ENCODE measurements at regions not wholly inside any gene's neighbourhood (a gene's known extent, or its start where the extent isn't known, plus 50 kb on each side); places are given as distances from the start of the nearest gene placed in this dataset.

DNA sequence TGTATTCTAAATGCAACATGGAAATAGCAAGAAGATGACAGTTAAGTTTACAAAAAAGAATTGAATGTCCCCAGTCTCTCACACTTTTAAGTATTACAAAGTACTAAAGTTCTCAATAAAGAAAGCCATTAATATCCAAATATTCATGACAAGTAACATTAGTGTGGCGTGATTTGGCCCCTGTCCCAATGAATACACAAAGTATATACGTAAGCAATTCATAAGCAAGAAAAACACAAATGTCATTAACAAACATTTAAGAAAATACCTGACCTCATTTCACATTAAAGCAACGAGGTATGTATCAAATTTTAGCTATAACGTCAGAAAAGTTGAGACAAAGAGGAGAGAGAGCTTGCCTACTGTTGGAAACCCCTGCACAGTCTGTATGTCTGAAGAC, 241.9 kb upstream of the IRS2 start:
- no peaks in the 10 kb centered on the region for H3K9me3 ChIP-seq (replicated peaks in 1 of 2; ENCODE audit: control insufficient read depth in 2 of 2, insufficient read depth in 1 of 2, low read depth in 1 of 2, low read length in 2 of 2)
- H2AK5ac ChIP-seq (ENCODE audit: low read depth, low read length): no peak overlapping the region
- peaks cover 0 to 8% (median 0%) of the 10 kb centered on the region in 3 experiments for H3K27me3 ChIP-seq (ENCODE audit: control insufficient read depth in 3 of 3, insufficient read depth in 3 of 3, low read depth in 1 of 3, low read length in 3 of 3)
- H2BK5ac ChIP-seq (ENCODE audit: low read length): no peak overlapping the region
- H3K14ac ChIP-seq (ENCODE audit: low read length): no peak overlapping the region
- no peak overlapping the region for H2AFZ ChIP-seq (ENCODE audit: low read length)
- H3K4ac ChIP-seq (ENCODE audit: low read length): no peak overlapping the region
- H3K4me3 ChIP-seq (ENCODE audit: low read length in 2 of 2): no peak overlapping the region
- H3K36me3 ChIP-seq (replicated peaks in 1 of 2; ENCODE audit: control insufficient read depth in 2 of 2, insufficient read depth in 2 of 2, low read length in 2 of 2): no peaks in the 10 kb centered on the region
- H4K91ac ChIP-seq (ENCODE audit: low read depth, low read length, poor library complexity): no peak overlapping the region
- WGBS, 2 donors (ENCODE audit: extremely low coverage in 2 of 2, insufficient read length in 2 of 2, insufficient replicate concordance in 1 of 2): no CpG with 5 or more reads among the region's 4 CpGs
- no peak overlapping the region for H4K8ac ChIP-seq (ENCODE audit: low read depth, low read length)
- H3K9ac ChIP-seq (ENCODE audit: low read depth, low read length, poor library complexity): no peak overlapping the region
- H2BK120ac ChIP-seq (ENCODE audit: low read depth, low read length): no peak overlapping the region
- H3K4me1 ChIP-seq (ENCODE audit: control insufficient read depth in 2 of 2, insufficient read depth in 1 of 2, low read depth in 1 of 2, low read length in 2 of 2): peaks cover 0 to 3% of the 10 kb centered on the region in 2 donors
- H2BK15ac ChIP-seq (ENCODE audit: low read length): no peak overlapping the region
- H3K23ac ChIP-seq (ENCODE audit: low read depth, low read length, poor library complexity): no peak overlapping the region
- H3K27ac ChIP-seq (replicated peaks; ENCODE audit: low read length): no peak overlapping the region
- no peak for DNase-seq (ENCODE audit: low spot score)
- no peaks in the 10 kb centered on the region for H3K79me1 ChIP-seq (ENCODE audit: low read depth, low read length)
- no peak overlapping the region for H2BK12ac ChIP-seq (ENCODE audit: low read length)
- no peak overlapping the region for H3K18ac ChIP-seq (ENCODE audit: low read length)
- H3K4me2 ChIP-seq (ENCODE audit: insufficient read depth, low read length, poor library complexity, severe bottlenecking): no peak overlapping the region

DNA sequence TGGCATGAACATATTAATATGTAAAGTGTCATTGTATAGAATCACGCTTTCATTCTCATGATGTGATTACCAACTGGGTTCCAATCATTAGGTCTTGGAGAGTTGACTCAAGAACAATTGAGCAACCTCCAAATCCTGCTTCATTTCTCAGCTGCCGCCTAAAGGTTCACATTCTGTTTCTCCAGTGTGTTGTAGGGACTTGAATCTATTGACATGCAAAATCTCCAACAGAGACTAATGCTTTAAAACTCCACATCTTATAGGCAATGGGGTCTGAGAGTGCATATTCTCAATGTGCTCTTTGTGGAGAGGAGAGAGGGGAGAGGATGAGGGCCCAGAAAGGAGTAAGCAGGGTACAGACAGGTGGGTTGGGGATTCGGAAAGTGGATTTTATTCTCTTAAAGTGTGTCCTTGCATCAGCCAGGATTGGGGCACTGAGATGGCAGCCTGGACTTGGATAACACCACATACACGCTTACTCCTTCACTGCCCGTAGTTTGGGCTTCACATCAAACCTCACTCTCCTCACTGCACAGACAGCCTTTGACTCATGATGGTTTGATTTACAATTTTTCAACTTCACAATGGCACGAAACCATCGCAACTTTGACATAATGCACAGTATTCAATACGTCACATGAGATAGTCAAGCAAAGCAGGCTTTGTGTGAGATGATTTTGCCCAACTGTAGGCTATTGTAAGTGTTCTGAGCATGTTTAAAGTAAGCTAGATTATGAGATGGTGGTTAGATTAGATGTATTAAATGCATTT, 241.3 kb upstream of the IRS2 start:
- no peak overlapping the region for H2BK15ac ChIP-seq (ENCODE audit: low read length)
- H2BK12ac ChIP-seq (ENCODE audit: low read length): no peak overlapping the region
- no peak overlapping the region for H3K4me2 ChIP-seq (ENCODE audit: insufficient read depth, low read length, poor library complexity, severe bottlenecking)
- no peaks in the 10 kb centered on the region for H3K9me3 ChIP-seq (replicated peaks in 1 of 2; ENCODE audit: control insufficient read depth in 2 of 2, insufficient read depth in 1 of 2, low read depth in 1 of 2, low read length in 2 of 2)
- H3K79me1 ChIP-seq (ENCODE audit: low read depth, low read length): no peaks in the 10 kb centered on the region
- H3K27ac ChIP-seq (replicated peaks; ENCODE audit: low read length): no peak overlapping the region
- no peak overlapping the region for H3K14ac ChIP-seq (ENCODE audit: low read length)
- H3K9ac ChIP-seq (ENCODE audit: low read depth, low read length, poor library complexity): no peak overlapping the region
- no peak overlapping the region for H3K4me3 ChIP-seq (ENCODE audit: low read length in 2 of 2)
- H3K27me3 ChIP-seq (ENCODE audit: control insufficient read depth in 3 of 3, insufficient read depth in 3 of 3, low read depth in 1 of 3, low read length in 3 of 3): peaks cover 0 to 3% (median 0%) of the 10 kb centered on the region in 3 experiments
- peaks cover 0 to 3% of the 10 kb centered on the region in 2 donors for H3K4me1 ChIP-seq (ENCODE audit: control insufficient read depth in 2 of 2, insufficient read depth in 1 of 2, low read depth in 1 of 2, low read length in 2 of 2)
- no peak overlapping the region for H2AFZ ChIP-seq (ENCODE audit: low read length)
- H2AK5ac ChIP-seq (ENCODE audit: low read depth, low read length): no peak overlapping the region
- no peaks in the 10 kb centered on the region for H3K36me3 ChIP-seq (replicated peaks in 1 of 2; ENCODE audit: control insufficient read depth in 2 of 2, insufficient read depth in 2 of 2, low read length in 2 of 2)
- H3K4ac ChIP-seq (ENCODE audit: low read length): no peak overlapping the region
- H3K23ac ChIP-seq (ENCODE audit: low read depth, low read length, poor library complexity): no peak overlapping the region
- DNase-seq (ENCODE audit: low spot score): no peak
- no peak overlapping the region for H3K18ac ChIP-seq (ENCODE audit: low read length)
- no CpG with 5 or more reads among the region's 8 CpGs for WGBS, 2 donors (ENCODE audit: extremely low coverage in 2 of 2, insufficient read length in 2 of 2, insufficient replicate concordance in 1 of 2)
- H4K91ac ChIP-seq (ENCODE audit: low read depth, low read length, poor library complexity): no peak overlapping the region
- no peak overlapping the region for H2BK120ac ChIP-seq (ENCODE audit: low read depth, low read length)
- no peak overlapping the region for H2BK5ac ChIP-seq (ENCODE audit: low read length)
- H4K8ac ChIP-seq (ENCODE audit: low read depth, low read length): no peak overlapping the region

DNA sequence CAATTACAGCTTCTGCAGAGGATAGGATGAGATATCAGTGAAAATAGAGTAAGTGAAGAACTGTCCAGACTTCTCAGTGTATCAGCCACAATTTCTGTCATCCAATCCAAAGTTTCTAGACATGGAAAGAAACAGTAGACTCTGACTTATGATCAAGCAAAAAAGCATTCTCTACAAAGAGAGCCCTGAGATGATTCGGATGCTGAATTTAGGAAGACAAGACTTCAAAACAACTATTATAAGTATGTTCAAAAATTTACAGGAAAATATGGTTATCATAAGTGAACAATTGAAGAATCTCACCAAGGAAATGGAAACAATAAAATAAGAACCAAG, 238.2 kb upstream of the IRS2 start:
- no peak overlapping the region for H3K9ac ChIP-seq (ENCODE audit: low read depth, low read length, poor library complexity)
- H2AK5ac ChIP-seq (ENCODE audit: low read depth, low read length): no peak overlapping the region
- H3K23ac ChIP-seq (ENCODE audit: low read depth, low read length, poor library complexity): no peak overlapping the region
- H3K27me3 ChIP-seq (ENCODE audit: control insufficient read depth in 3 of 3, insufficient read depth in 3 of 3, low read depth in 1 of 3, low read length in 3 of 3): peaks cover 0 to 3% (median 0%) of the 10 kb centered on the region in 3 experiments
- peaks cover 0 to 3% of the 10 kb centered on the region in 2 donors for H3K4me1 ChIP-seq (ENCODE audit: control insufficient read depth in 2 of 2, insufficient read depth in 1 of 2, low read depth in 1 of 2, low read length in 2 of 2)
- no peak overlapping the region for H2BK120ac ChIP-seq (ENCODE audit: low read depth, low read length)
- H4K91ac ChIP-seq (ENCODE audit: low read depth, low read length, poor library complexity): no peak overlapping the region
- no peak overlapping the region for H2BK5ac ChIP-seq (ENCODE audit: low read length)
- H3K9me3 ChIP-seq (replicated peaks in 1 of 2; ENCODE audit: control insufficient read depth in 2 of 2, insufficient read depth in 1 of 2, low read depth in 1 of 2, low read length in 2 of 2): no peaks in the 10 kb centered on the region
- H2BK15ac ChIP-seq (ENCODE audit: low read length): no peak overlapping the region
- no peak overlapping the region for H4K8ac ChIP-seq (ENCODE audit: low read depth, low read length)
- H3K14ac ChIP-seq (ENCODE audit: low read length): no peak overlapping the region
- no peak overlapping the region for H3K27ac ChIP-seq (replicated peaks; ENCODE audit: low read length)
- H3K79me1 ChIP-seq (ENCODE audit: low read depth, low read length): no peaks in the 10 kb centered on the region
- H2BK12ac ChIP-seq (ENCODE audit: low read length): no peak overlapping the region
- H3K36me3 ChIP-seq (replicated peaks in 1 of 2; ENCODE audit: control insufficient read depth in 2 of 2, insufficient read depth in 2 of 2, low read length in 2 of 2): no peaks in the 10 kb centered on the region
- no peak overlapping the region for H2AFZ ChIP-seq (ENCODE audit: low read length)
- H3K18ac ChIP-seq (ENCODE audit: low read length): no peak overlapping the region
- no peak overlapping the region for H3K4me3 ChIP-seq (ENCODE audit: low read length in 2 of 2)
- H3K4me2 ChIP-seq (ENCODE audit: insufficient read depth, low read length, poor library complexity, severe bottlenecking): no peak overlapping the region
- H3K4ac ChIP-seq (ENCODE audit: low read length): no peak overlapping the region
- no peak for DNase-seq (ENCODE audit: low spot score)
- no CpG with 5 or more reads among the region's 1 CpG for WGBS, 2 donors (ENCODE audit: extremely low coverage in 2 of 2, insufficient read length in 2 of 2, insufficient replicate concordance in 1 of 2)

DNA sequence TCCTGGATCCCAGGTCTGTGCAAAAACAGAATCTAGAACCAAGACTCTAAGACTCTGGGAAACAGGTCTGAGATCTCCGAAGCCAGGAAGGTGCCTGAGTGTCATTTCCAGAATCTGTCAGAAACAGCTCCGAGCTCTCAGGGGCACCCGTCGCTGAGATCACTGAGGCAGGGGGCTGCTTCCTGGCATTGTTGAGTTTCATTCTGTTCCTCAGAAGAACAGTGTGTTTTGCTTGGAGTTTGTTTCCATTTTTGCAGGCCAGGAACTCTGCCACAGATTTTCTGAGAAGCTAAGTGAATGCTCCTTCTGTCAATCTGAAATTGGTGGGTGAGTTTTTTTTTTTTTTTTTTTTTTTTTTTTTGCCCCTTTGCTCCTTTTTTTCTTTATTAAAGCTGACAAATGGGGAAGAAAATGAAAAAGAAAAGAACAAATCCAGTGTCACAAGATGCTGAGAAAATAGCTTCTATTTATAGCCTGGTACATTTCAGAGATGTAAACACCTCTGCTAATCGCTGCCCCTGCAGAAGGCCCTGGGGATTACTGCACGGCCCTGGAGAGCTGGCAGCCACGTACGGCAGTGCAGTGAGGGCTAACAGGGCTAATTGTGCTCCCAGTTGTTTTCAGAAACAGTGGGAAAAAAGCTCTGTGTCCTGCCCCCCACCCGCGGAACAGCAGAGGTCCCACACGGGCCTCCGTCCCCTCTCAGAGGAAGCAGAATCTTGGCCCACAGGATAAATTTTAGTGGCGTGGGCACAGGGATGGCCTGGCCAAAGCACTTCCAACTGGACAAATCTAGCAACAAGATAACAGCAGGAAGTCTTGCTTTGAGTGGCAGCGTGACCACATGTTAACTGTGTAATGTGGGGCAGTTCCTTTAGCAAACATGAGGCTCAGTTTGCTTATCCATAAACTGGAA, 237.6 kb upstream of the IRS2 start:
- peaks cover 0 to 3% of the 10 kb centered on the region in 2 donors for H3K4me1 ChIP-seq (ENCODE audit: control insufficient read depth in 2 of 2, insufficient read depth in 1 of 2, low read depth in 1 of 2, low read length in 2 of 2)
- no peak overlapping the region for H2BK12ac ChIP-seq (ENCODE audit: low read length)
- H3K14ac ChIP-seq (ENCODE audit: low read length): no peak overlapping the region
- no peak overlapping the region for H2BK15ac ChIP-seq (ENCODE audit: low read length)
- no peak overlapping the region for H3K18ac ChIP-seq (ENCODE audit: low read length)
- no CpG with 5 or more reads among the region's 14 CpGs for WGBS, 2 donors (ENCODE audit: extremely low coverage in 2 of 2, insufficient read length in 2 of 2, insufficient replicate concordance in 1 of 2)
- no peak overlapping the region for H4K91ac ChIP-seq (ENCODE audit: low read depth, low read length, poor library complexity)
- H3K4ac ChIP-seq (ENCODE audit: low read length): no peak overlapping the region
- no peaks in the 10 kb centered on the region for H3K9me3 ChIP-seq (replicated peaks in 1 of 2; ENCODE audit: control insufficient read depth in 2 of 2, insufficient read depth in 1 of 2, low read depth in 1 of 2, low read length in 2 of 2)
- H3K79me1 ChIP-seq (ENCODE audit: low read depth, low read length): no peaks in the 10 kb centered on the region
- H3K4me3 ChIP-seq (ENCODE audit: low read length in 2 of 2): no peak overlapping the region
- no peak for DNase-seq (ENCODE audit: low spot score)
- H2AFZ ChIP-seq (ENCODE audit: low read length): peak overlapping the region; percentile 69
- no peaks in the 10 kb centered on the region for H3K36me3 ChIP-seq (replicated peaks in 1 of 2; ENCODE audit: control insufficient read depth in 2 of 2, insufficient read depth in 2 of 2, low read length in 2 of 2)
- peaks cover 0 to 3% (median 0%) of the 10 kb centered on the region in 3 experiments for H3K27me3 ChIP-seq (ENCODE audit: control insufficient read depth in 3 of 3, insufficient read depth in 3 of 3, low read depth in 1 of 3, low read length in 3 of 3)
- no peak overlapping the region for H4K8ac ChIP-seq (ENCODE audit: low read depth, low read length)
- no peak overlapping the region for H2BK120ac ChIP-seq (ENCODE audit: low read depth, low read length)
- no peak overlapping the region for H3K27ac ChIP-seq (replicated peaks; ENCODE audit: low read length)
- no peak overlapping the region for H3K9ac ChIP-seq (ENCODE audit: low read depth, low read length, poor library complexity)
- no peak overlapping the region for H2AK5ac ChIP-seq (ENCODE audit: low read depth, low read length)
- H3K23ac ChIP-seq (ENCODE audit: low read depth, low read length, poor library complexity): no peak overlapping the region
- H2BK5ac ChIP-seq (ENCODE audit: low read length): no peak overlapping the region
- H3K4me2 ChIP-seq (ENCODE audit: insufficient read depth, low read length, poor library complexity, severe bottlenecking): no peak overlapping the region
